ENCODE measurements at regions not wholly inside any gene's neighbourhood (a gene's known extent, or its start where the extent isn't known, plus 50 kb on each side); places are given as distances from the start of the nearest gene placed in this dataset.

- intact Hi-C loops (cut with micrococcal nuclease), result no loop called here
- no peak overlapping the region for H3K4me2 ChIP-seq (replicated peaks; ENCODE audit: low read depth, low read length, poor library complexity, severe bottlenecking)
- TF ChIP-seq CTCF (IDR thresholded peaks at IDR 0.05) (no peak), EZH2 (IDR thresholded peaks at IDR 0.05; ENCODE audit: borderline replicate concordance, insufficient read depth, low read depth, low read length, poor library complexity, severe bottlenecking) (no peak)
- H2AFZ ChIP-seq (ENCODE audit: insufficient read depth, low read depth, low read length, poor library complexity, severe bottlenecking), result no peak overlapping the region
- H3K9me3 Mint-ChIP-seq (ENCODE audit: insufficient read depth), result no peaks in the 10 kb centered on the region
- peaks cover 10% of the 10 kb centered on the region for H3K27me3 Mint-ChIP-seq
- no peaks in the 10 kb centered on the region for H3K4me1 ChIP-seq (ENCODE audit: control insufficient read depth in 2 of 2, insufficient read depth in 2 of 2, low read length in 2 of 2)
- H3K4me3 Mint-ChIP-seq, result no peak overlapping the region
- no peaks in the 10 kb centered on the region for H3K9me3 ChIP-seq (ENCODE audit: control extremely low read depth in 1 of 3, control insufficient read depth in 2 of 3, insufficient read depth in 1 of 3, low read length in 2 of 3)
- no peak overlapping the region for H3K27ac Mint-ChIP-seq
- no peak overlapping the region for H3K27ac ChIP-seq (ENCODE audit: low read length in 2 of 2)
- H3K27me3 ChIP-seq (replicated peaks in 1 of 4; ENCODE audit: control extremely low read depth in 1 of 4, control insufficient read depth in 3 of 4, insufficient read depth in 4 of 4, low read length in 3 of 4), result no peaks in the 10 kb centered on the region
- CTCF ChIA-PET, result interaction anchor here (0.7 kb wide), 1 partner anchor 489 kb away, joined by 3 read pairs; no protein-coding TSS in a partner anchor
- DNase-seq (no peak), ATAC-seq (ENCODE audit: low read depth) (no peak)
- H3K36me3 ChIP-seq (replicated peaks in 1 of 2; ENCODE audit: control extremely low read depth in 1 of 2, control insufficient read depth in 1 of 2, extremely low read depth in 1 of 2, insufficient read depth in 2 of 2, low read length in 1 of 2), result no peaks in the 10 kb centered on the region
- 78% methylated on average over 2 of the region's 3 CpGs for WGBS (ENCODE audit: insufficient coverage)
- H3K9ac ChIP-seq (ENCODE audit: low read length), result no peak overlapping the region
- H3K4me1 Mint-ChIP-seq, result no peaks in the 10 kb centered on the region
- H3K4me3 ChIP-seq (ENCODE audit: control extremely low read depth in 1 of 5, extremely low read depth in 1 of 5, insufficient read depth in 1 of 5, low read depth in 2 of 5, low read length in 4 of 5), result no peak overlapping the region
- POLR2A ChIA-PET, result no interaction called here
- no peaks in the 10 kb centered on the region for H3K79me2 ChIP-seq (ENCODE audit: control insufficient read depth, insufficient read depth, low read length)
- H4K20me1 ChIP-seq (ENCODE audit: control insufficient read depth, insufficient read depth, low read length, poor library complexity, severe bottlenecking), result no peaks in the 10 kb centered on the region
Observed at GRCh38 chr6:69622230-69622629, 174.6 kb downstream of the LMBRD1 start.

GRCh38 chr6:69617163-69617562 is 179.6 kb downstream of the LMBRD1 start:
- Mint-ChIP-seq H3K27me3 (no peaks in the 10 kb centered on the region), H3K27ac (no peak overlapping the region), H3K4me1 (no peaks in the 10 kb centered on the region), H3K4me3 (no peak overlapping the region), H3K9me3 (ENCODE audit: insufficient read depth) (peaks cover 2% of the 10 kb centered on the region)
- no peaks in the 10 kb centered on the region for H3K4me1 ChIP-seq (ENCODE audit: control insufficient read depth in 2 of 2, insufficient read depth in 2 of 2, low read length in 2 of 2)
- no peak overlapping the region for H3K27ac ChIP-seq (ENCODE audit: low read length in 2 of 2)
- H3K4me3 ChIP-seq (ENCODE audit: control extremely low read depth in 1 of 5, extremely low read depth in 1 of 5, insufficient read depth in 1 of 5, low read depth in 2 of 5, low read length in 4 of 5), result no peak overlapping the region
- no peaks in the 10 kb centered on the region for H3K79me2 ChIP-seq (ENCODE audit: control insufficient read depth, insufficient read depth, low read length)
- intact Hi-C loops (cut with micrococcal nuclease), result no loop called here
- WGBS (ENCODE audit: insufficient coverage), result 94% methylated on average over 7 of the region's 7 CpGs
- TF ChIP-seq EZH2 (IDR thresholded peaks at IDR 0.05; ENCODE audit: borderline replicate concordance, insufficient read depth, low read depth, low read length, poor library complexity, severe bottlenecking) (no peak), CTCF (IDR thresholded peaks at IDR 0.05) (no peak)
- DNase-seq (no peak), ATAC-seq (ENCODE audit: low read depth) (no peak)
- no peaks in the 10 kb centered on the region for H3K9me3 ChIP-seq (ENCODE audit: control extremely low read depth in 1 of 3, control insufficient read depth in 2 of 3, insufficient read depth in 1 of 3, low read length in 2 of 3)
- ChIA-PET CTCF (no interaction called here), POLR2A (no interaction called here)
- H3K9ac ChIP-seq (ENCODE audit: low read length), result no peak overlapping the region
- no peaks in the 10 kb centered on the region for H3K27me3 ChIP-seq (replicated peaks in 1 of 4; ENCODE audit: control extremely low read depth in 1 of 4, control insufficient read depth in 3 of 4, insufficient read depth in 4 of 4, low read length in 3 of 4)
- no peaks in the 10 kb centered on the region for H3K36me3 ChIP-seq (replicated peaks in 1 of 2; ENCODE audit: control extremely low read depth in 1 of 2, control insufficient read depth in 1 of 2, extremely low read depth in 1 of 2, insufficient read depth in 2 of 2, low read length in 1 of 2)
- no peak overlapping the region for H2AFZ ChIP-seq (ENCODE audit: insufficient read depth, low read depth, low read length, poor library complexity, severe bottlenecking)
- no peak overlapping the region for H3K4me2 ChIP-seq (replicated peaks; ENCODE audit: low read depth, low read length, poor library complexity, severe bottlenecking)
- H4K20me1 ChIP-seq (ENCODE audit: control insufficient read depth, insufficient read depth, low read length, poor library complexity, severe bottlenecking), result no peaks in the 10 kb centered on the region

Measured in B cell (primary cell).